ENCODE measurements at regions not wholly inside any gene's neighbourhood (a gene's known extent, or its start where the extent isn't known, plus 50 kb on each side); places are given as distances from the start of the nearest gene placed in this dataset.

DNA sequence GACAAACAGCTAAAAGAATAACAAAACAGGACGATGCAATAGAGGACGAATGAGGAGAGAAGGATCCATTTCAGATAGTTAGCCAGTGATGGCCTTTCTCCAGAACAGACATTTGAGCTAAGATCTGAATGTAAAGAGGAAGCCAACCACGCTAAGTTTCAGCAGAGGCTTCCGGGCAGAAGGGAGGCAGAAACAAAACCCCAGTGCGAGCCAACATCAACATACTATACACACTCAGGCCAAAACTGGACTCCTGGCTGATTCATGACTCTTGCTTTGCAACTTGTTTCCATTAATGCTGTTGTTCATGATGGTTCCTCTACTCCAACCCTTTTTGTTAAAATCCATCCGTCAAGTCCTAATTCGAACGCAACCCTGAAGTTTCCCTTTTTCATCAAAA, 730.3 kb downstream of the TRIML1 start:
- no peak for DNase-seq (ENCODE audit: low spot score)
- in situ Hi-C loops (cut with MboI; ENCODE audit: low sequenced_read_pairs, unreplicated experiment), result no loop called here
- TF ChIP-seq, protein P1, sequence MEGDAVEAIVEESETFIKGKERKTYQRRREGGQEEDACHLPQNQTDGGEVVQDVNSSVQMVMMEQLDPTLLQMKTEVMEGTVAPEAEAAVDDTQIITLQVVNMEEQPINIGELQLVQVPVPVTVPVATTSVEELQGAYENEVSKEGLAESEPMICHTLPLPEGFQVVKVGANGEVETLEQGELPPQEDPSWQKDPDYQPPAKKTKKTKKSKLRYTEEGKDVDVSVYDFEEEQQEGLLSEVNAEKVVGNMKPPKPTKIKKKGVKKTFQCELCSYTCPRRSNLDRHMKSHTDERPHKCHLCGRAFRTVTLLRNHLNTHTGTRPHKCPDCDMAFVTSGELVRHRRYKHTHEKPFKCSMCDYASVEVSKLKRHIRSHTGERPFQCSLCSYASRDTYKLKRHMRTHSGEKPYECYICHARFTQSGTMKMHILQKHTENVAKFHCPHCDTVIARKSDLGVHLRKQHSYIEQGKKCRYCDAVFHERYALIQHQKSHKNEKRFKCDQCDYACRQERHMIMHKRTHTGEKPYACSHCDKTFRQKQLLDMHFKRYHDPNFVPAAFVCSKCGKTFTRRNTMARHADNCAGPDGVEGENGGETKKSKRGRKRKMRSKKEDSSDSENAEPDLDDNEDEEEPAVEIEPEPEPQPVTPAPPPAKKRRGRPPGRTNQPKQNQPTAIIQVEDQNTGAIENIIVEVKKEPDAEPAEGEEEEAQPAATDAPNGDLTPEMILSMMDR (IDR thresholded peaks at IDR 0.05; ENCODE audit: borderline replicate concordance, control extremely low read depth, extremely low read depth, insufficient read depth, missing control alignments), result no peak

DNA sequence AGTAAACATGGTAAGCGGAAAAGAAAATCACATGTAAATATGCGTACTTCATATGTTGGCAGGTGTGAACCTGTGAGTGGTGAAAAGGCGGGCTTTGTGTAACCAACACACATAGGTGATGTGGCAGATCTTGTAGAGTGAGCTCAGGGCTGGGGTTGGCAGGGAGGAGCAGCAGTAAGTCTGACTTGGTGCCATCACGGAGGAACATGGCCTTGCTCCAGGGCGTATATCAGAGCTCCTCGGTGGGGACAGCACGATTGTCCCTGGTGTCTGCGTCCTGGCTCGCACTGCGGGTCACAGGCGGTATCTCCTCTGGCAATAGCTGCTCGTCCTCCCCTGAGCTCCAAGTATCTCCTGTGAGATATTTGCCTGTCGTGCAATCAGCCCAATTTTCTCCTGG, 733.6 kb downstream of the TRIML1 start:
- TF ChIP-seq, protein P1 (IDR thresholded peaks at IDR 0.05; ENCODE audit: borderline replicate concordance, control extremely low read depth, extremely low read depth, insufficient read depth, missing control alignments), result no peak
- in situ Hi-C loops (cut with MboI; ENCODE audit: low sequenced_read_pairs, unreplicated experiment), result no loop called here
- no peak for DNase-seq (ENCODE audit: low spot score)

DNA sequence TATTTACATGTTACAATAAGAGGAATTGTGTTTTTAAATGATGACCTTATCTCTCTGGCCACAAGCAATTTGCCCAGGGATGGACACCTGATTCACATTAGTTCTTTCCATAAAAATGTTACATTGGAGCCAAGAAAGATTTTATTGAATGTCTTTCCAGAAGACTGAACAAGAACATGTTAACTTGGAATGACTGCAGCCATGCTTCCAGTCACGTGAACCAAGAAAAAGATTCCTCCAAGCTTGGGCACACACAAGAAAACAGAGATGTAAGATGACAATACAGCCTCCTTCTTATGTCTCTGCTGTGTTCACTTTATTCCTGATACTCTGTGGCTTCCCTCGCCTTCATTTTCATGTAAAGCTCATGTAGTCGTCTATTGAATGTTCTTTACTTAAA, 737.6 kb downstream of the TRIML1 start:
- TF ChIP-seq, protein P1 (IDR thresholded peaks at IDR 0.05; ENCODE audit: borderline replicate concordance, control extremely low read depth, extremely low read depth, insufficient read depth, missing control alignments), result no peak
- in situ Hi-C loops (cut with MboI; ENCODE audit: low sequenced_read_pairs, unreplicated experiment), result no loop called here

DNA sequence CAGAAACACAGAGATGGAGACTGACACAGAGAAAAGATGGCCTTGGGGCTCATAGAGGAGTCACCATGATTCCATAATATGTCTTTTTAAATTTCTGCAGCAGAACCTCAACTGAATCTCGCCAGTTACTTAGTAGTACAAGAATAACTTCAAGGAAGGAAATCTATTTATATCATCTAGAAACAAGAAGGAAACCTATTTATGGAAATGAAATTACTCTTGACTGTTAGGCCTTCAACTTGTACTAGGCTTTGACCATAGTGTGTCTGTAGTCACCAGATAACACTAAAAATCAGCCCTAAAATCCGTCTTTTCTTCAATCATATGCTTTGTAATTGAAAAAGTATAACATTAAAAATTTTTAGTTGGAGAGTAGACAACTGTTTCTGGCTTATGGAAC, 740.4 kb downstream of the TRIML1 start:
- in situ Hi-C loops (cut with MboI; ENCODE audit: low sequenced_read_pairs, unreplicated experiment), result no loop called here
- TF ChIP-seq, protein P1 (IDR thresholded peaks at IDR 0.05; ENCODE audit: borderline replicate concordance, control extremely low read depth, extremely low read depth, insufficient read depth, missing control alignments), result no peak
- no peak for DNase-seq (ENCODE audit: low spot score)

More for the DNA sequence above, 737.6 kb downstream of the TRIML1 start:
- DNase-seq (ENCODE audit: low spot score), result no peak

DNA sequence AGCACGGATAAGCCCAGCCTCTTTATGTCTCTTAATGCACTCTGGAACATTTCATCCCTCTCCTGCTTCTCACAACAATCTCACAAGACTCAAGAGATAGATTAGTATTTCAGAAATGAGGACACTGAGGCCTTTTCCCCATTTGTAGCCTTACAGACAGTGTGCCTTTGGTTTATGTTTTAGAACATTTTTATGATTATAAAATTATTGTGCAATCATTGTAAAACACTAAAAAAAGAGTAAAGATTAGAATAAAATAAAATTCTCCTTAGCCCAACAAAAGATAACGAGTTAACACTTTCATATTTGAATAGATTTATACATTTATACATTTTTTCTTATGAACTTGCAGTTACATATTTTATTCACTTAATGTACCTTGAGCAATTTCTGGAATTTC, 748.7 kb downstream of the TRIML1 start:
- no peak for DNase-seq (ENCODE audit: low spot score)
- in situ Hi-C loops (cut with MboI; ENCODE audit: low sequenced_read_pairs, unreplicated experiment), result no loop called here
- TF ChIP-seq, protein P1 (IDR thresholded peaks at IDR 0.05; ENCODE audit: borderline replicate concordance, control extremely low read depth, extremely low read depth, insufficient read depth, missing control alignments), result no peak

DNA sequence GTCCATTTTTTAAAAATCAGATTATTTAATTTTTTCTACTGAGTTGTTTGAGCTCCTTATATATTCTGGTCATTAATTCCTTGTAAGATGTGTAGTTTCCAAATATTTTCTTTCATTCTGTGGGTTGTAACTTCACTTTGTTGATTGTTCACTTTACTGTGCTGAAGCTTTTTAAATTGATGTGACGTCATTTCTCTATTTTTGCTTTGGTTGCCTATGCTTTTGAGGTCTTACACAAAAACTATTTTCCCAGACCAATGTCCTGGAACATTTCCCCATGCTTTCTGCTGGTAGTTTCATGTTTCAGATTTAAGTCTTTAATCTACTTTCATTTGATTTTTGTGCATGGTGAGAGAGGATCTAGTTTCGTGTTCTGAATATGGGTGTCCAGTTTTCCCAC, 753.6 kb downstream of the TRIML1 start:
- in situ Hi-C loops (cut with MboI; ENCODE audit: low sequenced_read_pairs, unreplicated experiment), result no loop called here
- TF ChIP-seq, protein P1 (IDR thresholded peaks at IDR 0.05; ENCODE audit: borderline replicate concordance, control extremely low read depth, extremely low read depth, insufficient read depth, missing control alignments), result no peak
- DNase-seq (ENCODE audit: low spot score), result no peak

DNA sequence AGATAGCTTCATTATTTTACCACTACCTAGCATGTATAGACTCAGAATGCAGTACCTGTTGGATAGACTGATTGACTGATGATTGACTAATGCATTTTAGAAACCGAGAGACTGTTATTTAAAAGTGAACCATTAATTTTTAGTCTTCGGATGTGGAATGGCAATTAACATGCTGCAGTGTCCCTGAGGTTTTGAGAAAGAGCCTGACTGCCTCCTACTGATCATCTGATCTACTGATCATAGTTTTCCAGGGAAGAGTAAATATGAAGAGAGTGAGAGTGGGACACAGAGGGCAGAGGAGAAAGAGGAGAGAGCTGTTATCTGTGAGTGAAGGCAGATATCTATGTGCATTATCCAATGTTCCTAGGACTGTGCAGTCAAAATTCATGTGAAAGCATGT, 764.7 kb downstream of the TRIML1 start:
- in situ Hi-C loops (cut with MboI; ENCODE audit: low sequenced_read_pairs, unreplicated experiment), result no loop called here
- TF ChIP-seq, protein P1 (IDR thresholded peaks at IDR 0.05; ENCODE audit: borderline replicate concordance, control extremely low read depth, extremely low read depth, insufficient read depth, missing control alignments), result no peak
- DNase-seq (ENCODE audit: low spot score), result no peak
